ENCODE measurements at regions not wholly inside any gene's neighbourhood (a gene's known extent, or its start where the extent isn't known, plus 50 kb on each side); places are given as distances from the start of the nearest gene placed in this dataset.
A peak's percentile ranks its signal among the peaks of the same experiment; 100 is the strongest.

GRCh38 chr2:234425639-234426603 is 71.0 kb downstream of the ARL4C start:
- peak; percentile 95 for TF ChIP-seq SPI1 (IDR thresholded peaks at IDR 0.05; ENCODE audit: borderline replicate concordance, low read depth)
- TF ChIP-seq CTCF (IDR thresholded peaks at IDR 0.05; ENCODE audit: insufficient read depth, low read length): no peak
